Hepatocyte (in vitro differentiated cells): ENCODE measurements at regions not wholly inside any gene's neighbourhood (a gene's known extent, or its start where the extent isn't known, plus 50 kb on each side); places are given as distances from the start of the nearest gene placed in this dataset.

Source experiments
- DNase-seq: peaks from one replicate; pipeline ENCODE4 v3.0.0-alpha.2; 2016; ENCODE audit warnings: low spot score
- H2AFZ ChIP-seq: fragments of 200-600 bp; sonication (generic); 2 replicates; pipeline ENCODE4 v1.6.0; 2016; ENCODE audit warnings: antibody characterized with exemption, mild to moderate bottlenecking
- H3K27ac ChIP-seq: fragments of 200-600 bp; sonication (generic); 2 replicates; pipeline ENCODE4 v1.5.1; 2016; ENCODE audit warnings: mild to moderate bottlenecking
- H3K27me3 ChIP-seq: fragments of 200-600 bp; sonication (generic); 2 replicates; pipeline ENCODE4 v1.6.1; 2016
- H3K36me3 ChIP-seq: fragments of 200-600 bp; sonication (generic); replicated peaks from 2 replicates; pipeline ENCODE4 v1.5.1; 2016; ENCODE audit warnings: low read depth; ENCODE audit not compliant: insufficient read depth
- H3K4me1 ChIP-seq: fragments of 200-600 bp; sonication (generic); 2 replicates; pipeline ENCODE4 v1.5.1; 2016; ENCODE audit warnings: mild to moderate bottlenecking, moderate library complexity; ENCODE audit not compliant: insufficient read depth
- H3K4me2 ChIP-seq: fragments of 200-600 bp; sonication (generic); 2 replicates; pipeline ENCODE4 v1.6.0; 2016
- H3K4me3 ChIP-seq: fragments of 200-600 bp; sonication (generic); 2 replicates; pipeline ENCODE4 v1.5.1; 2016; ENCODE audit warnings: mild to moderate bottlenecking
- H3K79me2 ChIP-seq: fragments of 200-600 bp; sonication (generic); 2 replicates; pipeline ENCODE4 v1.6.0; 2017; ENCODE audit warnings: mild to moderate bottlenecking
- H3K9me2 ChIP-seq: fragments of 200-600 bp; sonication (generic); replicated peaks from 2 replicates; pipeline ENCODE4 v1.6.0; 2017; ENCODE audit warnings: mild to moderate bottlenecking; ENCODE audit not compliant: insufficient read depth
- H3K9me3 ChIP-seq: fragments of 200-600 bp; sonication (generic); 2 replicates; pipeline ENCODE4 v1.5.1; 2016; ENCODE audit warnings: low read depth, mild to moderate bottlenecking
- H4K20me1 ChIP-seq: fragments of 200-600 bp; sonication (generic); 2 replicates; pipeline ENCODE4 v1.6.0; 2016; ENCODE audit warnings: mild to moderate bottlenecking; ENCODE audit not compliant: insufficient read depth, poor library complexity, severe bottlenecking
- EZH2 ChIP-seq: fragments of 200-600 bp; sonication (generic); IDR thresholded peaks from 2 replicates; pipeline ENCODE4 v1.6.1; 2016; ENCODE audit warnings: antibody characterized with exemption, mild to moderate bottlenecking, borderline replicate concordance
- EZH2phosphoT487 ChIP-seq: fragments of 200-600 bp; sonication (generic); IDR thresholded peaks from one replicate; pipeline ENCODE4 v1.6.1; 2018; ENCODE audit warnings: antibody characterized with exemption, mild to moderate bottlenecking, low read depth, moderate library complexity; ENCODE audit not compliant: unreplicated experiment, severe bottlenecking
- WGBS: methylation state at CpG from one replicate; pipeline ENCODE4 v1.1.6; 2016; ENCODE audit warnings: low lambda C conversion rate; ENCODE audit errors: missing lambda C conversion rate; 5-methylcytosine and 5-hydroxymethylcytosine counted together
- TF ChIP-seq, protein P1 (sequence below): fragments of 200-600 bp; sonication (generic); IDR thresholded peaks from 2 replicates; pipeline ENCODE4 v1.5.1; 2016; ENCODE audit warnings: antibody characterized with exemption, mild to moderate bottlenecking; ENCODE audit not compliant: poor library complexity

DNA sequence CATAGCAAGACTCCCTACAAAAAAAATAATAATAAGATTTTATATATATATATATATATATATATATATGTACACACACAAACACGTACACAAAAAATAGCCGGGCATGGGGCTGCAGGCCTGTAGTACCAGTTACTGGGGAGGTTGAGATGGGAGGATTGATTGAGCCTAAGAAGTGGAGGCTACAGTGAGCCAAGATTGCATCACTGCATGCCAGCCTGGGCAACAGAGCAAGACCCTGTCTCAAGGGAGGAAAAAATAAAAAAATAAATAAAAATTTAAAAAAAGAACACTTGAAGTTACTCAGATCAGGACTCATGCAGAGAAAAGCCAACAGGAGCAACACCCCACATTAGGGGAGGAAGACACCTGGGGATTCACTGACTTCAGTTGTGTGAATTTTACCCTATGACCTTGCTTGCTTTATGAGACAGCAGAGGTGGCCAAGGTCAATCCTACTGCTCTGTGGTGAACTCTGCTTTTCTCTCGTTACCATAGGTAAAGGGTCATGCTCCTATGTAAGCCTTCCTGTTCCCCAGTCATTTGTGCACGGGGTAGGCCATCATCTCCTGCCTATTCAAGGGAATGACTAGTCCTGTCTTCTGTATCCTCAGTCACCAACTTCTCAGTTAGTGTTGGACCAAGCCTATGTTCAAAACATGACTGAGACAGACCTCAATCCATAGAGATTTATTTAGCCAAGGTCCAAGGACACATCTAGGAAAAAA is 1119.8 kb upstream of the TMEM132C start:
- TF ChIP-seq EZH2phosphoT487 (no peak), EZH2 (no peak)
- TF ChIP-seq, protein P1, sequence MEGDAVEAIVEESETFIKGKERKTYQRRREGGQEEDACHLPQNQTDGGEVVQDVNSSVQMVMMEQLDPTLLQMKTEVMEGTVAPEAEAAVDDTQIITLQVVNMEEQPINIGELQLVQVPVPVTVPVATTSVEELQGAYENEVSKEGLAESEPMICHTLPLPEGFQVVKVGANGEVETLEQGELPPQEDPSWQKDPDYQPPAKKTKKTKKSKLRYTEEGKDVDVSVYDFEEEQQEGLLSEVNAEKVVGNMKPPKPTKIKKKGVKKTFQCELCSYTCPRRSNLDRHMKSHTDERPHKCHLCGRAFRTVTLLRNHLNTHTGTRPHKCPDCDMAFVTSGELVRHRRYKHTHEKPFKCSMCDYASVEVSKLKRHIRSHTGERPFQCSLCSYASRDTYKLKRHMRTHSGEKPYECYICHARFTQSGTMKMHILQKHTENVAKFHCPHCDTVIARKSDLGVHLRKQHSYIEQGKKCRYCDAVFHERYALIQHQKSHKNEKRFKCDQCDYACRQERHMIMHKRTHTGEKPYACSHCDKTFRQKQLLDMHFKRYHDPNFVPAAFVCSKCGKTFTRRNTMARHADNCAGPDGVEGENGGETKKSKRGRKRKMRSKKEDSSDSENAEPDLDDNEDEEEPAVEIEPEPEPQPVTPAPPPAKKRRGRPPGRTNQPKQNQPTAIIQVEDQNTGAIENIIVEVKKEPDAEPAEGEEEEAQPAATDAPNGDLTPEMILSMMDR: no peak
- 85% methylated on average over 4 of the region's 4 CpGs for WGBS

DNA sequence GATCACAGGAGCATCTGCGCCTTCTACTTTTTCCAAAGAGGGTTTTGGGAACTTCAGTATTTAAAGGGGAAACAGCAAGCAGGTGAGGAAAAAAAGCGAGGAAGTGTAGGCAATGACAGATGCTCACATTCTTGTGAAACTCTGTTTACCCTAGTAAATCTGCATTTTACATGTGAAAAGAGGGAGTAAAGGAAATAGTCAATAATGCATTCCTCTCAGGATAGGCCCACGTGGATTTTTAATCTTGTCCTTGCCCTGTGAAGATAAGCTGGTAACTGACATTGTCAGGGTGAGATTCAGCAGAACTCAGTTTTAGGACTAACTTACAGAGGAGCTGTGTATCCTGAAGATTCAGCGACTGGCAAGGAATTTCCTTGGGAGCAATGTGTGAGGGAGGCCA is 1119.2 kb upstream of the TMEM132C start:
- H3K27me3 ChIP-seq: no peaks in the 10 kb centered on the region
- no peaks in the 10 kb centered on the region for H3K36me3 ChIP-seq
- H3K9me2 ChIP-seq: no peaks in the 10 kb centered on the region
- H3K4me2 ChIP-seq: no peak overlapping the region
- TF ChIP-seq, protein P1: no peak
- TF ChIP-seq EZH2 (no peak), EZH2phosphoT487 (no peak)
- H3K9me3 ChIP-seq: no peaks in the 10 kb centered on the region
- H4K20me1 ChIP-seq: no peaks in the 10 kb centered on the region
- 48% methylated on average over 4 of the region's 4 CpGs for WGBS
- H3K79me2 ChIP-seq: no peaks in the 10 kb centered on the region
- no peaks in the 10 kb centered on the region for H3K4me1 ChIP-seq
- no peak for DNase-seq
- H3K4me3 ChIP-seq: no peak overlapping the region
- H3K27ac ChIP-seq: no peak overlapping the region
- H2AFZ ChIP-seq: no peak overlapping the region

More for the DNA sequence above, 1119.8 kb upstream of the TMEM132C start:
- Histone ChIP-seq H3K36me3 (no peaks in the 10 kb centered on the region), H3K27ac (no peak overlapping the region), H3K9me2 (no peaks in the 10 kb centered on the region), H3K4me2 (no peak overlapping the region), H2AFZ (no peak overlapping the region), H3K79me2 (no peaks in the 10 kb centered on the region), H4K20me1 (no peaks in the 10 kb centered on the region), H3K4me1 (no peaks in the 10 kb centered on the region), H3K27me3 (no peaks in the 10 kb centered on the region), H3K9me3 (no peaks in the 10 kb centered on the region), H3K4me3 (no peak overlapping the region)
- no peak for DNase-seq

DNA sequence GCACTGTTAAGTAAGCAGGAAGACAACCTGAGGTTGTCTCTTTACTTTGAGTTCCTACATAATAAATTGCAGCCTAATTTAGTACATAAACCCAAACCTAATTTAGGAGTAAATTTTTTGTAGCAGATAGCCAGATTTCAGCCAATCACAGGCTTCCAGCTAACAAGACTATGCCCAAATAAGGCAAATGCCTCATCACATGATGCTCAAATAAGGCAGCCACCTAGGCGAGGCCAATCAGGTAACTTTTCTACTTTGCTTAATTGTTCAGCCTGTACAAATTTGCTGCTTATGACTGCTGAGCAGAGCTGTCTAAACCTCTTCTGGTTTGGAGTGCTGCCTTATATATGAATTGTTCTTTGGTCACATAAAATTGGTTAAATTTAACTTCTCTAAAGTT is 1118.7 kb upstream of the TMEM132C start:
- no peak overlapping the region for H3K4me3 ChIP-seq
- no peak overlapping the region for H3K27ac ChIP-seq
- no peaks in the 10 kb centered on the region for H3K9me2 ChIP-seq
- H4K20me1 ChIP-seq: no peaks in the 10 kb centered on the region
- H3K27me3 ChIP-seq: no peaks in the 10 kb centered on the region
- H3K4me1 ChIP-seq: no peaks in the 10 kb centered on the region
- H3K9me3 ChIP-seq: no peaks in the 10 kb centered on the region
- 100% methylated on average over 1 of the region's 1 CpG for WGBS
- no peaks in the 10 kb centered on the region for H3K36me3 ChIP-seq
- no peak for TF ChIP-seq EZH2phosphoT487
- TF ChIP-seq, protein P1: no peak
- TF ChIP-seq EZH2: no peak
- DNase-seq: no peak
- H3K4me2 ChIP-seq: no peak overlapping the region
- H2AFZ ChIP-seq: no peak overlapping the region
- no peaks in the 10 kb centered on the region for H3K79me2 ChIP-seq
